ENCODE measurements at regions not wholly inside any gene's neighbourhood (a gene's known extent, or its start where the extent isn't known, plus 50 kb on each side); places are given as distances from the start of the nearest gene placed in this dataset.

GRCh38 chr2:103873716-103874351 is 980.1 kb upstream of the POU3F3 start:
- Histone ChIP-seq H3K27ac (ENCODE audit: low read depth, low read length) (no peak overlapping the region), H3K4me3 (replicated peaks in 1 of 2; ENCODE audit: low read depth in 1 of 2, low read length in 2 of 2) (no peak overlapping the region), H3K9me3 (ENCODE audit: control insufficient read depth in 1 of 2, insufficient read depth in 1 of 2, low read depth in 1 of 2, low read length in 2 of 2) (peaks cover 9 to 34% of the 10 kb centered on the region in 2 experiments; a peak in 2 of 4 replicates), H3K36me3 (ENCODE audit: control insufficient read depth in 1 of 2, insufficient read depth in 2 of 2, low read length in 2 of 2) (no peaks in the 10 kb centered on the region), H4K20me1 (ENCODE audit: insufficient read depth) (no peaks in the 10 kb centered on the region), H3K79me2 (ENCODE audit: insufficient read depth, low read length) (no peaks in the 10 kb centered on the region), H3K9ac (ENCODE audit: low read length) (no peak overlapping the region), H2AFZ (ENCODE audit: low read depth, low read length, poor library complexity, severe bottlenecking) (no peak overlapping the region), H3K4me2 (ENCODE audit: low read length) (no peak overlapping the region), H3K4me1 (ENCODE audit: control insufficient read depth in 1 of 2, insufficient read depth in 2 of 2, low read length in 2 of 2) (no peaks in the 10 kb centered on the region), H3K27me3 (ENCODE audit: insufficient read depth, low read length) (no peaks in the 10 kb centered on the region), H3K9me2 (ENCODE audit: insufficient read depth) (no peaks in the 10 kb centered on the region)
- RAD21 ChIA-PET (ENCODE audit: low non-redundant PET in 1 of 2, low total read pairs in 2 of 2, uncharacterized antibody in 2 of 2, unreplicated experiment in 2 of 2): no interaction called here
- POLR2A ChIA-PET: no interaction called here
- no TSS peak for BruUV-seq (replicated peaks)
- TF ChIP-seq, protein P1, sequence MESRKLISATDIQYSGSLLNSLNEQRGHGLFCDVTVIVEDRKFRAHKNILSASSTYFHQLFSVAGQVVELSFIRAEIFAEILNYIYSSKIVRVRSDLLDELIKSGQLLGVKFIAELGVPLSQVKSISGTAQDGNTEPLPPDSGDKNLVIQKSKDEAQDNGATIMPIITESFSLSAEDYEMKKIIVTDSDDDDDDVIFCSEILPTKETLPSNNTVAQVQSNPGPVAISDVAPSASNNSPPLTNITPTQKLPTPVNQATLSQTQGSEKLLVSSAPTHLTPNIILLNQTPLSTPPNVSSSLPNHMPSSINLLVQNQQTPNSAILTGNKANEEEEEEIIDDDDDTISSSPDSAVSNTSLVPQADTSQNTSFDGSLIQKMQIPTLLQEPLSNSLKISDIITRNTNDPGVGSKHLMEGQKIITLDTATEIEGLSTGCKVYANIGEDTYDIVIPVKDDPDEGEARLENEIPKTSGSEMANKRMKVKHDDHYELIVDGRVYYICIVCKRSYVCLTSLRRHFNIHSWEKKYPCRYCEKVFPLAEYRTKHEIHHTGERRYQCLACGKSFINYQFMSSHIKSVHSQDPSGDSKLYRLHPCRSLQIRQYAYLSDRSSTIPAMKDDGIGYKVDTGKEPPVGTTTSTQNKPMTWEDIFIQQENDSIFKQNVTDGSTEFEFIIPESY (IDR thresholded peaks at IDR 0.05; ENCODE audit: extremely low read depth, insufficient replicate concordance, low read length): no peak
- TF ChIP-seq, protein P2, sequence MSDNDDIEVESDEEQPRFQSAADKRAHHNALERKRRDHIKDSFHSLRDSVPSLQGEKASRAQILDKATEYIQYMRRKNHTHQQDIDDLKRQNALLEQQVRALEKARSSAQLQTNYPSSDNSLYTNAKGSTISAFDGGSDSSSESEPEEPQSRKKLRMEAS (IDR thresholded peaks at IDR 0.05): no peak
- TF ChIP-seq CEBPB (IDR thresholded peaks at IDR 0.05; ENCODE audit: low read depth): no peak
- TF ChIP-seq POLR2AphosphoS5 (IDR thresholded peaks at IDR 0.05; ENCODE audit: low read depth, low read length): no peak
- DNase-seq (ENCODE audit: low read depth, low spot score) (no peak), ATAC-seq (no peak)
- CTCF ChIA-PET: no interaction called here
- intact Hi-C loops (cut with micrococcal nuclease): no loop called here

DNA sequence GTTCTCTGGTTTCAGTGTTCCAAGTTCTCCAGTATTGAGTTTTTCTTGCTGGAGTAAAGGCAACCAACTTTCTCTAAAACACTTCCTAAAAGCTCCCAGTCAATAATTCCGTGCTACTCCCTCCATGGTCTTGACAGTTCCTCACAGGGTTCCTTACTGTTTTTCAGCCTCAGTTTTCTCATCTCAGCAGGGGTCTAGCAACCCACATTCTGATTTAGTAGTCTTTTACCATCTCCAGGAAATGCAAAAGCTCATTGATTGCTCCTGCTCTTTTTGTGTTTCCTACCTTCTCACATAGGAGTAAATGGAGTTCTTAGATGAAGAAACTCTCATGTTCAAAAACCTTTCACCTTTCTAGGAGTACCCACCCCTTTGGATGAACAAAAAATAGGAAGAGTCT is 978.8 kb upstream of the POU3F3 start:
- CTCF ChIA-PET: interaction anchor here (0.7 kb wide), 1 partner anchor 285 kb away, joined by 3 read pairs; no protein-coding TSS in a partner anchor
- TF ChIP-seq FOSL1 (IDR thresholded peaks at IDR 0.05; ENCODE audit: low read depth) (no peak), RAD21 (IDR thresholded peaks at IDR 0.05; ENCODE audit: low read depth) (no peak), ELF1 (IDR thresholded peaks at IDR 0.05; ENCODE audit: borderline replicate concordance, low read depth) (no peak), EZH2 (IDR thresholded peaks at IDR 0.05) (no peak), POLR2AphosphoS5 (IDR thresholded peaks at IDR 0.05; ENCODE audit: low read depth, low read length) (no peak), CEBPB (IDR thresholded peaks at IDR 0.05; ENCODE audit: low read depth) (no peak), EGR1 (IDR thresholded peaks at IDR 0.05; ENCODE audit: low read depth) (no peak), SRF (IDR thresholded peaks at IDR 0.05; ENCODE audit: low read depth) (no peak), POLR2A (IDR thresholded peaks at IDR 0.05; ENCODE audit: borderline replicate concordance, extremely low read depth, insufficient read depth, insufficient read length) (no peak), ZNF274 (IDR thresholded peaks at IDR 0.05; ENCODE audit: low read depth, low read length) (no peak), CBX3 (IDR thresholded peaks at IDR 0.05; ENCODE audit: low read depth) (no peak), EZH2phosphoT487 (IDR thresholded peaks at IDR 0.05; ENCODE audit: borderline replicate concordance) (no peak)
- intact Hi-C loops (cut with micrococcal nuclease): no loop called here
- Histone ChIP-seq H3K27me3 (ENCODE audit: insufficient read depth, low read length) (no peaks in the 10 kb centered on the region), H3K4me3 (replicated peaks in 1 of 2; ENCODE audit: low read depth in 1 of 2, low read length in 2 of 2) (no peak overlapping the region), H2AFZ (ENCODE audit: low read depth, low read length, poor library complexity, severe bottlenecking) (no peak overlapping the region), H3K4me2 (ENCODE audit: low read length) (no peak overlapping the region), H3K9ac (ENCODE audit: low read length) (no peak overlapping the region), H3K27ac (ENCODE audit: low read depth, low read length) (no peak overlapping the region), H3K36me3 (ENCODE audit: control insufficient read depth in 1 of 2, insufficient read depth in 2 of 2, low read length in 2 of 2) (no peaks in the 10 kb centered on the region), H3K9me3 (ENCODE audit: control insufficient read depth in 1 of 2, insufficient read depth in 1 of 2, low read depth in 1 of 2, low read length in 2 of 2) (peaks cover 9 to 29% of the 10 kb centered on the region in 2 experiments; a peak in 2 of 4 replicates), H3K4me1 (ENCODE audit: control insufficient read depth in 1 of 2, insufficient read depth in 2 of 2, low read length in 2 of 2) (no peaks in the 10 kb centered on the region), H4K20me1 (ENCODE audit: insufficient read depth) (no peaks in the 10 kb centered on the region), H3K9me2 (ENCODE audit: insufficient read depth) (no peaks in the 10 kb centered on the region), H3K79me2 (ENCODE audit: insufficient read depth, low read length) (no peaks in the 10 kb centered on the region)
- no peak for ATAC-seq
- BruUV-seq (replicated peaks): no TSS peak
- POLR2A ChIA-PET: no interaction called here
- no peak for DNase-seq (ENCODE audit: low read depth, low spot score)
- RAD21 ChIA-PET (ENCODE audit: low non-redundant PET in 1 of 2, low total read pairs in 2 of 2, uncharacterized antibody in 2 of 2, unreplicated experiment in 2 of 2): no interaction called here
